ENCODE measurements at regions not wholly inside any gene's neighbourhood (a gene's known extent, or its start where the extent isn't known, plus 50 kb on each side); places are given as distances from the start of the nearest gene placed in this dataset.
A peak's percentile ranks its signal among the peaks of the same experiment; 100 is the strongest.
"Not testable (repeated sequence)": the region's sequence is repeated elsewhere in the genome, so short reads cannot be mapped to it uniquely, and the experiment has no call there.

- DNase-seq (ENCODE audit: insufficient read length, low spot score) = no peak
- no peak for FAIRE-seq
- no peak for TF ChIP-seq CTCF (IDR thresholded peaks at IDR 0.05; ENCODE audit: insufficient read depth, missing control alignments)
Observed at GRCh38 chr12:62003226-62003625, 257.0 kb upstream of the USP15 start.

- no peak for TF ChIP-seq CTCF (IDR thresholded peaks at IDR 0.05; ENCODE audit: insufficient read depth, missing control alignments)
- no peak for FAIRE-seq
Observed at GRCh38 chr12:62003701-62004100, 256.5 kb upstream of the USP15 start.

GRCh38 chr12:62005615-62006014, 254.6 kb upstream of the USP15 start:
- no peak for FAIRE-seq
- no peak for TF ChIP-seq CTCF (IDR thresholded peaks at IDR 0.05; ENCODE audit: insufficient read depth, missing control alignments)

More at GRCh38 chr12:62003701-62004100, 256.5 kb upstream of the USP15 start:
- DNase-seq (ENCODE audit: insufficient read length, low spot score) = no peak

GRCh38 chr12:62006076-62006732, 254.0 kb upstream of the USP15 start:
- FAIRE-seq (no peak), DNase-seq (ENCODE audit: insufficient read length, low spot score) (no peak)
- TF ChIP-seq CTCF (IDR thresholded peaks at IDR 0.05; ENCODE audit: insufficient read depth, missing control alignments) = peak; percentile 79

More at GRCh38 chr12:62005615-62006014, 254.6 kb upstream of the USP15 start:
- no peak for DNase-seq (ENCODE audit: insufficient read length, low spot score)

- no peak for FAIRE-seq
- TF ChIP-seq CTCF (IDR thresholded peaks at IDR 0.05; ENCODE audit: insufficient read depth, missing control alignments) = no peak
- DNase-seq (ENCODE audit: insufficient read length, low spot score) = no peak
Observed at GRCh38 chr12:62008703-62009102, 251.5 kb upstream of the USP15 start.

- no peak for TF ChIP-seq CTCF (IDR thresholded peaks at IDR 0.05; ENCODE audit: insufficient read depth, missing control alignments)
- FAIRE-seq = no peak
Observed at GRCh38 chr12:62009445-62009844, 250.8 kb upstream of the USP15 start.

GRCh38 chr12:62010331-62010906, 249.8 kb upstream of the USP15 start:
- DNase-seq (ENCODE audit: insufficient read length, low spot score); FAIRE-seq: not testable (repeated sequence)

More at GRCh38 chr12:62009445-62009844, 250.8 kb upstream of the USP15 start:
- DNase-seq (ENCODE audit: insufficient read length, low spot score) = no peak

- FAIRE-seq; DNase-seq (ENCODE audit: insufficient read length, low spot score): not testable (repeated sequence)
Observed at GRCh38 chr12:62010973-62011372, 249.2 kb upstream of the USP15 start.
